OCI-LY1 (cell line): ENCODE measurements at regions not wholly inside any gene's neighbourhood (a gene's known extent, or its start where the extent isn't known, plus 50 kb on each side); places are given as distances from the start of the nearest gene placed in this dataset.

Experiments used
- H2AFZ ChIP-seq: fragments of 200-600 bp; sonication (generic), shearing (Covaris generic); 2 replicates; pipeline ENCODE4 v1.6.0; 2014; ENCODE audit warnings: antibody characterized with exemption, mild to moderate bottlenecking, low read length
- H3F3A ChIP-seq: fragments of 200-600 bp; sonication (generic), shearing (Covaris generic); 2 replicates; pipeline ENCODE4 v1.6.0; 2014; ENCODE audit warnings: mild to moderate bottlenecking, antibody characterized with exemption, low read length, moderate library complexity; ENCODE audit not compliant: insufficient read depth
- H3K27ac ChIP-seq: fragments of 200-600 bp; sonication (generic); 2 replicates; pipeline ENCODE4 v1.5.1; 2014; ENCODE audit warnings: low read length, mixed run types, mild to moderate bottlenecking, low read depth; ENCODE audit not compliant: poor library complexity, severe bottlenecking
- H3K27me3 ChIP-seq: fragments of 200-600 bp; sonication (generic); 2 replicates; pipeline ENCODE4 v1.6.0; 2014; ENCODE audit warnings: antibody characterized with exemption, mild to moderate bottlenecking, low read length, moderate library complexity; ENCODE audit not compliant: insufficient read depth
- H3K36me3 ChIP-seq: fragments of 200-600 bp; sonication (generic); 2 replicates; pipeline ENCODE4 v1.6.1; 2014; ENCODE audit warnings: mild to moderate bottlenecking, antibody characterized with exemption, low read length, moderate library complexity, mixed read lengths; ENCODE audit not compliant: insufficient read depth
- H3K4me1 ChIP-seq: fragments of 200-600 bp; sonication (generic); 2 replicates; pipeline ENCODE4 v1.5.1; 2014; ENCODE audit warnings: mild to moderate bottlenecking, low read length, moderate library complexity; ENCODE audit not compliant: insufficient read depth, severe bottlenecking
- H3K4me2 ChIP-seq: fragments of 200-600 bp; sonication (generic), shearing (Covaris generic); 2 replicates; pipeline ENCODE4 v1.6.1; 2014; ENCODE audit warnings: low read length
- H3K4me3 ChIP-seq: fragments of 200-600 bp; sonication (generic); 2 replicates; pipeline ENCODE4 v1.5.1; 2014; ENCODE audit warnings: low read length, low read depth, mild to moderate bottlenecking, mixed read lengths; ENCODE audit not compliant: poor library complexity, severe bottlenecking
- H3K79me2 ChIP-seq: fragments of 200-600 bp; shearing (Covaris generic); 2 replicates; pipeline ENCODE4 v1.6.1; 2016; ENCODE audit warnings: mixed run types, low read length, mixed read lengths; ENCODE audit not compliant: insufficient read depth
- H3K9ac ChIP-seq: fragments of 200-600 bp; sonication (generic), shearing (Covaris generic); 2 replicates; pipeline ENCODE4 v1.6.1; 2014; ENCODE audit warnings: mild to moderate bottlenecking, low read length, mixed read lengths
- H3K9me2 ChIP-seq: fragments of 200-600 bp; sonication (generic), shearing (Covaris generic); 2 replicates; pipeline ENCODE4 v1.6.1; 2014; ENCODE audit warnings: low read depth, mild to moderate bottlenecking, low read length, mixed read lengths
- H3K9me3 ChIP-seq: fragments of 200-600 bp; shearing (Covaris generic); 2 replicates; pipeline ENCODE4 v1.6.1; 2014; ENCODE audit warnings: low read length, mixed read lengths
- H4K20me1 ChIP-seq: fragments of 200-600 bp; sonication (generic), shearing (Covaris generic); 2 replicates; pipeline ENCODE4 v1.6.0; 2016; ENCODE audit warnings: mild to moderate bottlenecking, low read length; ENCODE audit not compliant: insufficient read depth
- CTCF ChIP-seq: fragments of 200-600 bp; sonication (generic), shearing (Covaris generic); IDR thresholded peaks from 2 replicates; pipeline ENCODE4 v1.5.1; 2017; ENCODE audit warnings: mild to moderate bottlenecking, antibody characterized with exemption, low read length, moderate library complexity, mixed read lengths
- EZH2 ChIP-seq: fragments of 200-600 bp; sonication (generic), shearing (Covaris generic); IDR thresholded peaks from 2 replicates; pipeline ENCODE4 v1.8.0; 2017; ENCODE audit warnings: borderline replicate concordance, mixed run types, mild to moderate bottlenecking, antibody characterized with exemption, low read length, moderate library complexity, mixed read lengths

GRCh38 chr21:15330872-15331271, 266.1 kb upstream of the NRIP1 start:
- Histone ChIP-seq H3K4me2 (no peak overlapping the region), H3K27me3 (no peaks in the 10 kb centered on the region), H3K4me3 (no peak overlapping the region), H3F3A (no peaks in the 10 kb centered on the region), H3K79me2 (no peaks in the 10 kb centered on the region), H3K9ac (no peak overlapping the region), H3K4me1 (no peaks in the 10 kb centered on the region), H3K9me2 (no peaks in the 10 kb centered on the region; the same call in 1 of the 2 replicates), H4K20me1 (no peaks in the 10 kb centered on the region), H3K27ac (no peak overlapping the region), H3K9me3 (no peaks in the 10 kb centered on the region), H2AFZ (no peak overlapping the region), H3K36me3 (no peaks in the 10 kb centered on the region)
- TF ChIP-seq EZH2 (no peak), CTCF (no peak)

GRCh38 chr21:15332572-15332971, 267.8 kb upstream of the NRIP1 start:
- no peak overlapping the region for H3K4me3 ChIP-seq
- H3K27ac ChIP-seq = no peak overlapping the region
- H3K36me3 ChIP-seq = no peaks in the 10 kb centered on the region
- no peak overlapping the region for H3K4me2 ChIP-seq
- H2AFZ ChIP-seq = no peak overlapping the region
- no peaks in the 10 kb centered on the region for H4K20me1 ChIP-seq
- no peaks in the 10 kb centered on the region; the same call in 1 of the 2 replicates for H3K9me2 ChIP-seq
- TF ChIP-seq CTCF (no peak), EZH2 (no peak)
- no peaks in the 10 kb centered on the region for H3K4me1 ChIP-seq
- no peaks in the 10 kb centered on the region for H3K9me3 ChIP-seq
- no peaks in the 10 kb centered on the region for H3K27me3 ChIP-seq
- H3F3A ChIP-seq = no peaks in the 10 kb centered on the region
- no peak overlapping the region for H3K9ac ChIP-seq
- H3K79me2 ChIP-seq = no peaks in the 10 kb centered on the region

- H3K27ac ChIP-seq = no peak overlapping the region
- no peak overlapping the region for H3K9ac ChIP-seq
- H3K36me3 ChIP-seq = no peaks in the 10 kb centered on the region
- H4K20me1 ChIP-seq = no peaks in the 10 kb centered on the region
- H3F3A ChIP-seq = no peaks in the 10 kb centered on the region
- no peak overlapping the region for H3K4me2 ChIP-seq
- H3K9me2 ChIP-seq = no peaks in the 10 kb centered on the region; the same call in 1 of the 2 replicates
- H3K4me1 ChIP-seq = no peaks in the 10 kb centered on the region
- H3K9me3 ChIP-seq = no peaks in the 10 kb centered on the region
- H3K4me3 ChIP-seq = no peak overlapping the region
- no peaks in the 10 kb centered on the region for H3K27me3 ChIP-seq
- no peaks in the 10 kb centered on the region for H3K79me2 ChIP-seq
- H2AFZ ChIP-seq = no peak overlapping the region
- TF ChIP-seq CTCF = no peak
- TF ChIP-seq EZH2 = no peak
Measured at GRCh38 chr21:15333136-15333710, 268.4 kb upstream of the NRIP1 start.
